Vagina (tissue), 2 donors: ENCODE measurements at regions not wholly inside any gene's neighbourhood (a gene's known extent, or its start where the extent isn't known, plus 50 kb on each side); places are given as distances from the start of the nearest gene placed in this dataset.

ENCODE experiments used
- CTCF ChIP-seq, 3 experiments: fragments of 450-650 bp in 2 of 3; fragments of 200-600 bp in 1 of 3; sonication (generic) in 1 of 3; IDR thresholded peaks; one replicate each; pipeline ENCODE4 v1.5.1; 2017 to 2019; ENCODE audit warnings: antibody characterized with exemption in 3 of 3, mild to moderate bottlenecking in 2 of 3, moderate library complexity in 2 of 3
- POLR2AphosphoS5 ChIP-seq, 2 donors: sonication (generic); formaldehyde crosslinking; IDR thresholded peaks; one replicate each; pipeline ENCODE4 v1.9.0; 2017; ENCODE audit warnings: antibody characterized with exemption in 2 of 2, mild to moderate bottlenecking in 2 of 2, low read depth in 1 of 2; ENCODE audit not compliant: insufficient read depth in 1 of 2

- TF ChIP-seq CTCF (IDR thresholded peaks at IDR 0.05) = no peak
- no peak for TF ChIP-seq POLR2AphosphoS5 (IDR thresholded peaks at IDR 0.05; ENCODE audit: insufficient read depth in 1 of 2, low read depth in 1 of 2)
Measured at GRCh38 chr14:87430810-87431209, 562.2 kb downstream of the GALC start.
